Keratinocyte (primary cell): ENCODE measurements at regions not wholly inside any gene's neighbourhood (a gene's known extent, or its start where the extent isn't known, plus 50 kb on each side); places are given as distances from the start of the nearest gene placed in this dataset.

Experiments used
- DNase-seq: peaks from one replicate; pipeline ENCODE4 v3.0.0-alpha.2; 2011; ENCODE audit warnings: low read depth, missing footprints, low spot score
- FAIRE-seq: peaks from 2 replicates; lab custom pipeline; 2011; peaks lifted over from hg19 to GRCh38; lab: Jason Lieb, UNC
- H2AFZ ChIP-seq: 2 replicates; pipeline ENCODE4 v1.6.0; 2012; ENCODE audit warnings: low read length, control low read depth, inconsistent platforms; ENCODE audit not compliant: control insufficient read depth
- H3K27ac ChIP-seq: 2 replicates; pipeline ENCODE4 v1.5.1; 2011; ENCODE audit warnings: low read length; ENCODE audit not compliant: control insufficient read depth, insufficient read depth
- H3K27me3 ChIP-seq: 3 replicates; pipeline ENCODE4 v1.6.0; 2011; ENCODE audit warnings: low read length; ENCODE audit not compliant: control insufficient read depth, insufficient read depth; ENCODE audit errors: extremely low read depth
- H3K36me3 ChIP-seq, 2 experiments: 2 replicates in 1 of 2; 3 replicates in 1 of 2; pipeline ENCODE4 v1.5.1; 2011; ENCODE audit warnings: low read length in 2 of 2, mild to moderate bottlenecking in 1 of 2; ENCODE audit not compliant: control insufficient read depth in 2 of 2, insufficient read depth in 2 of 2; ENCODE audit errors: extremely low read depth in 1 of 2
- H3K4me1 ChIP-seq: 3 replicates; pipeline ENCODE4 v1.5.1; 2011; ENCODE audit warnings: low read length; ENCODE audit not compliant: control insufficient read depth, insufficient read depth; ENCODE audit errors: extremely low read depth
- H3K4me2 ChIP-seq: 3 replicates; pipeline ENCODE4 v1.6.0; 2011; ENCODE audit warnings: low read depth, low read length; ENCODE audit not compliant: control insufficient read depth, insufficient read depth; ENCODE audit errors: extremely low read depth
- H3K4me3 ChIP-seq, 3 experiments: fragments of 200-600 bp in 1 of 3; sonication (generic) in 1 of 3; 2 replicates in 2 of 3; 3 replicates in 1 of 3; pipeline ENCODE4 v1.5.1; 2011 to 2016; ENCODE audit warnings: low read length in 3 of 3, mild to moderate bottlenecking in 3 of 3, control low read depth in 2 of 3, inconsistent platforms in 1 of 3, low read depth in 1 of 3, mixed read lengths in 1 of 3, mixed run types in 1 of 3, moderate library complexity in 1 of 3; ENCODE audit not compliant: control insufficient read depth in 2 of 3, insufficient read depth in 2 of 3; ENCODE audit errors: extremely low read depth in 1 of 3
- H3K79me2 ChIP-seq: 2 replicates; pipeline ENCODE4 v1.6.0; 2012; ENCODE audit warnings: low read length; ENCODE audit not compliant: control insufficient read depth, insufficient read depth
- H3K9ac ChIP-seq: 3 replicates; pipeline ENCODE4 v1.6.0; 2011; ENCODE audit warnings: low read length; ENCODE audit not compliant: control insufficient read depth, insufficient read depth; ENCODE audit errors: extremely low read depth
- H3K9me1 ChIP-seq: 3 replicates; pipeline ENCODE4 v1.6.0; 2011; ENCODE audit warnings: low read length; ENCODE audit not compliant: control insufficient read depth, insufficient read depth; ENCODE audit errors: extremely low read depth
- H3K9me3 ChIP-seq: 2 replicates; pipeline ENCODE4 v1.5.1; 2012; ENCODE audit warnings: low read depth, low read length; ENCODE audit not compliant: control insufficient read depth
- H4K20me1 ChIP-seq: 3 replicates; pipeline ENCODE4 v1.6.0; 2011; ENCODE audit warnings: low read length; ENCODE audit not compliant: control insufficient read depth, insufficient read depth; ENCODE audit errors: extremely low read depth
- EZH2 ChIP-seq: IDR thresholded peaks from one replicate; pipeline ENCODE4 v1.6.1; 2012; ENCODE audit warnings: inconsistent platforms, mild to moderate bottlenecking, low read length, moderate library complexity
- dilution Hi-C: fragments of 300-500 bp; cut with MboI; formaldehyde crosslinking; loops from one replicate; pipeline ENCODE4 v1.7.0; 2020; ENCODE audit warnings: low sequenced_read_pairs; ENCODE audit not compliant: extremely low pct_ligation_motif_present
- TF ChIP-seq, protein P1 (sequence below), 3 experiments: IDR thresholded peaks in 1 of 3; conservative IDR thresholded peaks in 1 of 3; optimal IDR thresholded peaks in 1 of 3; 2 replicates in 2 of 3; 3 replicates in 1 of 3; pipeline versions ENCODE3 to v1.5.1; 2011; ENCODE audit warnings: low read length in 3 of 3, mild to moderate bottlenecking in 3 of 3, moderate library complexity in 2 of 3, control low read depth in 1 of 3, inconsistent platforms in 1 of 3; ENCODE audit not compliant: insufficient read depth in 2 of 3; ENCODE audit errors: extremely low read depth in 1 of 3

DNA sequence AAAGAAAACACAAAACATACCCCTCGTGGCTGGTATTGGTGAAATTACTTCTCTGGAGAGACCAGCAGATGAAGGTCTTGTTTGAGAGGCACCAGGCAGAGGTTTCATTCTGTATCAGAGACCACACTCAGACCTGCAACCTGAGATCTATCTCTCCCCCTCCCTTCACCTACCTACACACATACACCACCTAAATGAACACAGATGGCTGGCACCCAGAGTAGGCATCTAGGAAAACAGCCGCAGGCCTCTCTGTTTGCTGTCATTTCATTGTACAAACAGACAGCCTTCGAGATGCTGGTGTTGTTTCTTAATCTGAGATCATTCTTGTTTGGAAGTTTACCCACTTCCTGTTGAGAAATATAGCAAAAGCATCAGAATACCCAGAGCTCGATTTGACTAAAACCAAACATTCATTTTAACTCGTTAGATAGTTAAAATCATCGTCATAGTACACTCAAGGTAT is 173.9 kb upstream of the SLC25A13 start:
- no peaks in the 10 kb centered on the region for H3K27me3 ChIP-seq
- H3K4me2 ChIP-seq, result no peak overlapping the region
- no peak overlapping the region for H3K9ac ChIP-seq
- H3K4me3 ChIP-seq, result no peak overlapping the region
- TF ChIP-seq, protein P1, sequence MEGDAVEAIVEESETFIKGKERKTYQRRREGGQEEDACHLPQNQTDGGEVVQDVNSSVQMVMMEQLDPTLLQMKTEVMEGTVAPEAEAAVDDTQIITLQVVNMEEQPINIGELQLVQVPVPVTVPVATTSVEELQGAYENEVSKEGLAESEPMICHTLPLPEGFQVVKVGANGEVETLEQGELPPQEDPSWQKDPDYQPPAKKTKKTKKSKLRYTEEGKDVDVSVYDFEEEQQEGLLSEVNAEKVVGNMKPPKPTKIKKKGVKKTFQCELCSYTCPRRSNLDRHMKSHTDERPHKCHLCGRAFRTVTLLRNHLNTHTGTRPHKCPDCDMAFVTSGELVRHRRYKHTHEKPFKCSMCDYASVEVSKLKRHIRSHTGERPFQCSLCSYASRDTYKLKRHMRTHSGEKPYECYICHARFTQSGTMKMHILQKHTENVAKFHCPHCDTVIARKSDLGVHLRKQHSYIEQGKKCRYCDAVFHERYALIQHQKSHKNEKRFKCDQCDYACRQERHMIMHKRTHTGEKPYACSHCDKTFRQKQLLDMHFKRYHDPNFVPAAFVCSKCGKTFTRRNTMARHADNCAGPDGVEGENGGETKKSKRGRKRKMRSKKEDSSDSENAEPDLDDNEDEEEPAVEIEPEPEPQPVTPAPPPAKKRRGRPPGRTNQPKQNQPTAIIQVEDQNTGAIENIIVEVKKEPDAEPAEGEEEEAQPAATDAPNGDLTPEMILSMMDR (optimal IDR thresholded peaks at IDR 0.05 in 1 of 3, IDR thresholded peaks at IDR 0.05 in 1 of 3, conservative IDR thresholded peaks at IDR 0.05 in 1 of 3; ENCODE audit: extremely low read depth in 1 of 3, insufficient read depth in 2 of 3, low read length in 3 of 3), result no peak
- TF ChIP-seq EZH2, result no peak
- no peak overlapping the region for H3K27ac ChIP-seq
- no peak overlapping the region for H2AFZ ChIP-seq
- no peak for DNase-seq
- no peaks in the 10 kb centered on the region for H3K9me1 ChIP-seq
- no peak for FAIRE-seq
- no peaks in the 10 kb centered on the region for H3K9me3 ChIP-seq
- dilution Hi-C loops, result no loop called here
- no peaks in the 10 kb centered on the region for H3K4me1 ChIP-seq
- H4K20me1 ChIP-seq, result no peaks in the 10 kb centered on the region
- H3K36me3 ChIP-seq, result no peaks in the 10 kb centered on the region
- no peaks in the 10 kb centered on the region for H3K79me2 ChIP-seq

GRCh38 chr7:96486681-96487080 is 164.8 kb upstream of the SLC25A13 start:
- H2AFZ ChIP-seq, result no peak overlapping the region
- no peak overlapping the region for H3K9ac ChIP-seq
- FAIRE-seq (no peak), DNase-seq (no peak)
- H3K4me1 ChIP-seq, result no peaks in the 10 kb centered on the region
- no peaks in the 10 kb centered on the region for H3K27me3 ChIP-seq
- TF ChIP-seq EZH2, result no peak
- TF ChIP-seq, protein P1 (optimal IDR thresholded peaks at IDR 0.05 in 1 of 3, IDR thresholded peaks at IDR 0.05 in 1 of 3, conservative IDR thresholded peaks at IDR 0.05 in 1 of 3; ENCODE audit: extremely low read depth in 1 of 3, insufficient read depth in 2 of 3, low read length in 3 of 3), result no peak
- no peak overlapping the region for H3K4me3 ChIP-seq
- H3K4me2 ChIP-seq, result no peak overlapping the region
- no peaks in the 10 kb centered on the region for H3K9me1 ChIP-seq
- no peaks in the 10 kb centered on the region for H3K36me3 ChIP-seq
- no peaks in the 10 kb centered on the region for H3K79me2 ChIP-seq
- no peak overlapping the region for H3K27ac ChIP-seq
- H4K20me1 ChIP-seq, result no peaks in the 10 kb centered on the region
- no peaks in the 10 kb centered on the region for H3K9me3 ChIP-seq
- dilution Hi-C loops, result no loop called here
